IMR-90 (cell line): ENCODE measurements at regions not wholly inside any gene's neighbourhood (a gene's known extent, or its start where the extent isn't known, plus 50 kb on each side); places are given as distances from the start of the nearest gene placed in this dataset.

Experiments
- ATAC-seq: fragments of 200-7000 bp; cut with Tn5 transposase; 2 replicates; pipeline ENCODE4 v1.9.1; 2020; ENCODE audit warnings: low read depth, mild to moderate bottlenecking, moderate library complexity
- BruUV-seq: library from RNA; stranded (reverse); fragments of 400-500 nt; replicated peaks from 2 replicates; lab custom pipeline; 2021; lab: Mats Ljungman, UMichigan
- CTCF ChIA-PET: fragments of 300-600 bp; formaldehyde crosslinking; extraction: SDS; loops from one replicate; lab custom pipeline; 2021; ENCODE audit warnings: antibody characterized with exemption; lab: Yijun Ruan, JAX
- POLR2A ChIA-PET: fragments of 300-600 bp; sonication (Branson Sonifier 250); formaldehyde crosslinking; loops from one replicate; lab custom pipeline; 2022; ENCODE audit warnings: antibody characterized with exemption; ENCODE audit not compliant: unreplicated experiment; lab: Charles Lee
- DNase-seq: peaks from one replicate; pipeline ENCODE4 v3.0.0; 2013
- H2AFZ ChIP-seq: replicated peaks from 2 replicates; pipeline ENCODE3; 2013; ENCODE audit warnings: low read length, mild to moderate bottlenecking; ENCODE audit not compliant: poor library complexity
- H2AK5ac ChIP-seq: 2 replicates; pipeline ENCODE4 v1.6.1; 2013; ENCODE audit warnings: low read depth, low read length, inconsistent platforms
- H2AK9ac ChIP-seq: replicated peaks from 2 replicates; pipeline ENCODE3; 2013; ENCODE audit warnings: mild to moderate bottlenecking, low read depth, low read length, moderate library complexity; ENCODE audit not compliant: poor library complexity
- H2BK120ac ChIP-seq: 2 replicates; pipeline ENCODE4 v1.6.1; 2013; ENCODE audit warnings: low read depth, low read length, inconsistent platforms
- H2BK15ac ChIP-seq: 3 replicates; pipeline ENCODE4 v1.6.1; 2013; ENCODE audit warnings: low read depth, low read length, inconsistent platforms
- H2BK20ac ChIP-seq: 2 replicates; pipeline ENCODE4 v1.6.1; 2013; ENCODE audit warnings: low read depth, mild to moderate bottlenecking, inconsistent platforms, low read length, moderate library complexity
- H2BK5ac ChIP-seq: 2 replicates; pipeline ENCODE4 v1.6.1; 2013; ENCODE audit warnings: mild to moderate bottlenecking, low read depth, low read length, inconsistent platforms; ENCODE audit not compliant: poor library complexity, severe bottlenecking
- H3K14ac ChIP-seq: replicated peaks from 2 replicates; pipeline ENCODE4 v1.6.1; 2013; ENCODE audit warnings: low read depth, low read length, inconsistent platforms
- H3K18ac ChIP-seq: 2 replicates; pipeline ENCODE4 v1.6.1; 2013; ENCODE audit warnings: low read depth, low read length, control low read depth
- H3K23ac ChIP-seq: 2 replicates; pipeline ENCODE4 v1.6.1; 2013; ENCODE audit warnings: low read depth, low read length, inconsistent platforms
- H3K27ac ChIP-seq: 2 replicates; pipeline ENCODE4 v1.5.1; 2013; ENCODE audit warnings: mild to moderate bottlenecking, control low read depth, low read length; ENCODE audit not compliant: insufficient read depth
- H3K27me3 ChIP-seq: 2 replicates; pipeline ENCODE4 v1.6.1; 2013; ENCODE audit warnings: low read length; ENCODE audit not compliant: control insufficient read depth, insufficient read depth
- H3K36me3 ChIP-seq: 2 replicates; pipeline ENCODE4 v1.6.1; 2013; ENCODE audit warnings: low read length, mixed read lengths; ENCODE audit not compliant: control insufficient read depth, insufficient read depth
- H3K4ac ChIP-seq: 2 replicates; pipeline ENCODE4 v1.6.1; 2013; ENCODE audit warnings: low read depth, low read length, inconsistent platforms
- H3K4me1 ChIP-seq: 2 replicates; pipeline ENCODE4 v1.6.1; 2013; ENCODE audit warnings: low read length, mixed read lengths; ENCODE audit not compliant: control insufficient read depth, insufficient read depth
- H3K4me2 ChIP-seq: 2 replicates; pipeline ENCODE4 v1.6.1; 2013; ENCODE audit warnings: low read depth, mild to moderate bottlenecking, control low read depth, low read length, moderate library complexity
- H3K4me3 ChIP-seq: 2 replicates; pipeline ENCODE4 v1.5.1; 2013; ENCODE audit warnings: low read depth, mild to moderate bottlenecking, control low read depth, low read length, moderate library complexity; ENCODE audit not compliant: insufficient read depth
- H3K56ac ChIP-seq: 2 replicates; pipeline ENCODE4 v1.6.1; 2013; ENCODE audit warnings: low read length, inconsistent platforms; ENCODE audit not compliant: insufficient read depth; ENCODE audit errors: extremely low read depth
- H3K79me1 ChIP-seq, 2 experiments: 2 replicates each; pipeline ENCODE4 v1.6.1; 2013; ENCODE audit warnings: low read length in 2 of 2, inconsistent platforms in 1 of 2, low read depth in 1 of 2
- H3K9ac ChIP-seq: 2 replicates; pipeline ENCODE4 v1.6.1; 2013; ENCODE audit warnings: low read depth, low read length, control low read depth
- H3K9me1 ChIP-seq: 2 replicates; pipeline ENCODE4 v1.6.1; 2013; ENCODE audit warnings: low read length, inconsistent platforms; ENCODE audit not compliant: insufficient read depth
- H3K9me3 ChIP-seq: 2 replicates; pipeline ENCODE4 v1.6.1; 2013; ENCODE audit warnings: low read length; ENCODE audit not compliant: control insufficient read depth, insufficient read depth
- H4K20me1 ChIP-seq: 2 replicates; pipeline ENCODE4 v1.6.1; 2013; ENCODE audit warnings: low read length, inconsistent platforms; ENCODE audit not compliant: insufficient read depth
- H4K5ac ChIP-seq: 2 replicates; pipeline ENCODE4 v1.6.1; 2013; ENCODE audit warnings: mild to moderate bottlenecking, low read depth, low read length, control low read depth
- H4K8ac ChIP-seq, 2 experiments: 2 replicates each; pipeline ENCODE4 v1.6.1; 2013; ENCODE audit warnings: low read depth in 2 of 2, low read length in 2 of 2, control low read depth in 1 of 2, inconsistent platforms in 1 of 2
- H4K91ac ChIP-seq: 2 replicates; pipeline ENCODE4 v1.6.1; 2013; ENCODE audit warnings: low read depth, low read length, inconsistent platforms; ENCODE audit not compliant: insufficient read depth
- BHLHE40 ChIP-seq: fragments of 150-350 bp; IDR thresholded peaks from 2 replicates; pipeline ENCODE4 v1.6.1; 2016; ENCODE audit warnings: mild to moderate bottlenecking, low read depth, low read length
- CHD1 ChIP-seq: IDR thresholded peaks from 2 replicates; pipeline ENCODE4 v1.6.1; 2012; ENCODE audit warnings: low read depth, low read length, improper control_type of control experiment
- CTCF ChIP-seq: conservative IDR thresholded peaks from 2 replicates; pipeline ENCODE4 v1.5.1; 2012; ENCODE audit warnings: mild to moderate bottlenecking, low read depth, low read length, improper control_type of control experiment
- MAFK ChIP-seq: IDR thresholded peaks from 2 replicates; pipeline ENCODE4 v1.6.1; 2012; ENCODE audit warnings: low read depth, low read length, improper control_type of control experiment
- MXI1 ChIP-seq: IDR thresholded peaks from 2 replicates; pipeline ENCODE4 v1.6.1; 2012; ENCODE audit warnings: low read depth, mild to moderate bottlenecking, low read length, moderate library complexity, borderline replicate concordance
- RAD21 ChIP-seq: IDR thresholded peaks from 2 replicates; pipeline ENCODE4 v1.6.1; 2012; ENCODE audit warnings: low read length, improper control_type of control experiment
- WGBS, 2 experiments: methylation state at CpG; one replicate each; pipeline versions ENCODE4 v1.1.5 to v1.1.7; 2013; ENCODE audit warnings: missing lambda C conversion rate in 2 of 2; ENCODE audit not compliant: insufficient read length in 1 of 2; ENCODE audit errors: extremely low coverage in 2 of 2; 5-methylcytosine and 5-hydroxymethylcytosine counted together
- dilution Hi-C: fragments of 300-500 bp; cut with HindIII; formaldehyde crosslinking; loops from one replicate; pipeline ENCODE4 v1.14.3; 2018; ENCODE audit warnings: low sequenced_read_pairs; ENCODE audit not compliant: unreplicated experiment
- in situ Hi-C: fragments of 300-500 bp; cut with MboI; formaldehyde crosslinking; loops from 3 replicates; pipeline ENCODE4 v1.14.3; 2019; ENCODE audit warnings: low sequenced_read_pairs, inconsistent platforms, mixed read lengths
- intact Hi-C: fragments of 100-400 bp; cut with micrococcal nuclease; formaldehyde crosslinking; loops from 2 replicates; pipeline ENCODE4 v1.10.0; 2022
- TF ChIP-seq, protein P1 (sequence below): fragments of 150-350 bp; IDR thresholded peaks from 2 replicates; pipeline ENCODE4 v1.6.1; 2016; ENCODE audit warnings: low read depth, mild to moderate bottlenecking, low read length, moderate library complexity, borderline replicate concordance

DNA sequence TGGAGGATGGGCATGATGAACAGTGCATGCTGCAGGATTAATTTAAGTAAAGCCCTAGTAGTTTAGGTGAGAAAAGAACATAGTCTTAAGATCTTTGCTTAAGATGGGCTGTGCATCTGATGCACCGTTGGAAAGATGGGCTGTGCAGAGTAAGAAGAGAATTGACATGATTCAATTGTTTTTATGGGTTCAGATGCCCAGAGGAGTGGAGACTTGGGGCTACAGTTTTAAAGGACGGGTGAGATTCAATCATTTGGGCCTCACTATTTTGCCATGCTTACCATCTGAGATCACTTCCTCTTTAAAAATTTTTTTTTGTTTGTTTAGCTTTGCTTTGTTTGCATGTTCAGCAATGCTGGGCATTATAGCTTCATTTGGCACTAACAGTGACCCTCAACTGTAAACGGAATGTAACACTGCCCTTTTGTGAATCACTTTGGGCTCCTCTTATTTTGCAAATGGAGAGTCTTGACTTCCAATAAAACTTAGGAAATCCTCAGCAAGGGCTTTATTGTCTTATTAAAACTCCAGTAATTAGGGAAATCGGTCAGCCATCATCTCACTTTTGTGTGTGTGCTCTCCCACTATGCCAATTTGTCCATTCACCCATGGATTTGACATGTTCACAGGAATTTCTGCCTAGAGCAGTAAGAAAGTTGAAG, 216.1 kb upstream of the TLL1 start:
- no peak overlapping the region for H4K91ac ChIP-seq
- no peaks in the 10 kb centered on the region for H3K79me1 ChIP-seq
- no peak overlapping the region for H2BK20ac ChIP-seq
- ChIA-PET CTCF (no interaction called here), POLR2A (no interaction called here)
- H2AK9ac ChIP-seq: no peak overlapping the region
- H3K56ac ChIP-seq: no peak overlapping the region
- in situ Hi-C loops: no loop called here
- intact Hi-C loops: no loop called here
- H3K4me3 ChIP-seq: no peak overlapping the region
- H3K27ac ChIP-seq: no peak overlapping the region
- H4K5ac ChIP-seq: no peak overlapping the region
- no peaks in the 10 kb centered on the region for H3K9me1 ChIP-seq
- no peaks in the 10 kb centered on the region for H4K20me1 ChIP-seq
- no peak overlapping the region for H3K14ac ChIP-seq
- H3K4me1 ChIP-seq: no peaks in the 10 kb centered on the region
- no TSS peak for BruUV-seq
- no peak overlapping the region for H2BK15ac ChIP-seq
- TF ChIP-seq, protein P1, sequence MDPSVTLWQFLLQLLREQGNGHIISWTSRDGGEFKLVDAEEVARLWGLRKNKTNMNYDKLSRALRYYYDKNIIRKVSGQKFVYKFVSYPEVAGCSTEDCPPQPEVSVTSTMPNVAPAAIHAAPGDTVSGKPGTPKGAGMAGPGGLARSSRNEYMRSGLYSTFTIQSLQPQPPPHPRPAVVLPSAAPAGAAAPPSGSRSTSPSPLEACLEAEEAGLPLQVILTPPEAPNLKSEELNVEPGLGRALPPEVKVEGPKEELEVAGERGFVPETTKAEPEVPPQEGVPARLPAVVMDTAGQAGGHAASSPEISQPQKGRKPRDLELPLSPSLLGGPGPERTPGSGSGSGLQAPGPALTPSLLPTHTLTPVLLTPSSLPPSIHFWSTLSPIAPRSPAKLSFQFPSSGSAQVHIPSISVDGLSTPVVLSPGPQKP: no peak
- TF ChIP-seq BHLHE40 (no peak), CHD1 (no peak), MAFK (no peak), RAD21 (no peak), MXI1 (no peak), CTCF (no peak)
- H2AFZ ChIP-seq: no peak overlapping the region
- H3K4me2 ChIP-seq: no peak overlapping the region
- no peak for DNase-seq
- peaks cover 7% of the 10 kb centered on the region for H3K9me3 ChIP-seq
- dilution Hi-C loops: no loop called here
- no peaks in the 10 kb centered on the region for H3K36me3 ChIP-seq
- WGBS, 2 experiments: 60% methylated on average over 1 of the region's 4 CpGs; no CpG with 5 or more reads in 1 of the 2 experiments
- no peak overlapping the region for H3K23ac ChIP-seq
- no peak for ATAC-seq
- H2BK120ac ChIP-seq: no peak overlapping the region
- H3K4ac ChIP-seq: no peak overlapping the region
- H3K9ac ChIP-seq: no peak overlapping the region
- no peaks in the 10 kb centered on the region for H3K27me3 ChIP-seq
- H3K18ac ChIP-seq: no peak overlapping the region
- no peak overlapping the region for H2BK5ac ChIP-seq
- no peak overlapping the region for H4K8ac ChIP-seq
- H2AK5ac ChIP-seq: no peak overlapping the region
